Fibroblast of lung (primary cell): ENCODE measurements at regions not wholly inside any gene's neighbourhood (a gene's known extent, or its start where the extent isn't known, plus 50 kb on each side); places are given as distances from the start of the nearest gene placed in this dataset.

Experiments
- DNase-seq, 2 donors: peaks; one replicate each; pipeline versions ENCODE4 v3.0.0 to v3.0.0-alpha.2; 2010; ENCODE audit warnings: low read depth in 2 of 2
- H2AFZ ChIP-seq: 2 replicates; pipeline ENCODE4 v1.5.1; 2012; ENCODE audit warnings: low read length, control low read depth, inconsistent platforms
- H3K27ac ChIP-seq: 2 replicates; pipeline ENCODE4 v1.5.1; 2011; ENCODE audit warnings: low read length, control low read depth; ENCODE audit not compliant: insufficient read depth
- H3K27me3 ChIP-seq: 2 replicates; pipeline ENCODE4 v1.5.1; 2011; ENCODE audit warnings: mild to moderate bottlenecking, low read length; ENCODE audit not compliant: control insufficient read depth, insufficient read depth
- H3K36me3 ChIP-seq: 2 replicates; pipeline ENCODE4 v1.5.1; 2011; ENCODE audit warnings: low read length; ENCODE audit not compliant: control insufficient read depth, insufficient read depth
- H3K4me1 ChIP-seq: 2 replicates; pipeline ENCODE4 v1.5.1; 2011; ENCODE audit warnings: low read length; ENCODE audit not compliant: control insufficient read depth, insufficient read depth; ENCODE audit errors: extremely low read depth
- H3K4me2 ChIP-seq: 2 replicates; pipeline ENCODE4 v1.5.1; 2011; ENCODE audit warnings: low read length, control low read depth; ENCODE audit not compliant: insufficient read depth; ENCODE audit errors: extremely low read depth
- H3K4me3 ChIP-seq, 4 experiments: fragments of 200-600 bp in 1 of 4; sonication (generic) in 1 of 4; replicated peaks in 1 of 4; 2 replicates each; pipeline ENCODE4 v1.5.1; 2011 to 2016; ENCODE audit warnings: low read length in 4 of 4, low read depth in 3 of 4, mild to moderate bottlenecking in 3 of 4, control low read depth in 2 of 4, inconsistent platforms in 1 of 4, mixed read lengths in 1 of 4; ENCODE audit not compliant: insufficient read depth in 1 of 4; ENCODE audit errors: control extremely low read depth in 1 of 4
- H3K79me2 ChIP-seq: 2 replicates; pipeline ENCODE4 v1.5.1; 2012; ENCODE audit warnings: mild to moderate bottlenecking, low read length, inconsistent platforms; ENCODE audit not compliant: control insufficient read depth, insufficient read depth
- H3K9ac ChIP-seq: 2 replicates; pipeline ENCODE4 v1.5.1; 2011; ENCODE audit warnings: mild to moderate bottlenecking, low read length, control low read depth; ENCODE audit not compliant: insufficient read depth
- H3K9me3 ChIP-seq: 2 replicates; pipeline ENCODE4 v1.5.1; 2012; ENCODE audit warnings: low read depth, low read length; ENCODE audit not compliant: control insufficient read depth, insufficient read depth
- H4K20me1 ChIP-seq: 2 replicates; pipeline ENCODE4 v1.5.1; 2011; ENCODE audit warnings: low read length; ENCODE audit not compliant: control insufficient read depth, insufficient read depth; ENCODE audit errors: extremely low read depth
- EZH2 ChIP-seq: IDR thresholded peaks from 2 replicates; pipeline ENCODE4 v1.5.1; 2012; ENCODE audit warnings: low read length, control low read depth, mild to moderate bottlenecking; ENCODE audit errors: missing control alignments
- TF ChIP-seq, protein P1 (sequence below), 2 donors: IDR thresholded peaks in 1 of 2; conservative IDR thresholded peaks in 1 of 2; 1 replicate in 1 of 2; 2 replicates in 1 of 2; pipeline ENCODE4 v1.5.1; 2011 to 2012; ENCODE audit warnings: low read length in 2 of 2, control low read depth in 1 of 2, inconsistent platforms in 1 of 2, low read depth in 1 of 2, mild to moderate bottlenecking in 1 of 2

DNA sequence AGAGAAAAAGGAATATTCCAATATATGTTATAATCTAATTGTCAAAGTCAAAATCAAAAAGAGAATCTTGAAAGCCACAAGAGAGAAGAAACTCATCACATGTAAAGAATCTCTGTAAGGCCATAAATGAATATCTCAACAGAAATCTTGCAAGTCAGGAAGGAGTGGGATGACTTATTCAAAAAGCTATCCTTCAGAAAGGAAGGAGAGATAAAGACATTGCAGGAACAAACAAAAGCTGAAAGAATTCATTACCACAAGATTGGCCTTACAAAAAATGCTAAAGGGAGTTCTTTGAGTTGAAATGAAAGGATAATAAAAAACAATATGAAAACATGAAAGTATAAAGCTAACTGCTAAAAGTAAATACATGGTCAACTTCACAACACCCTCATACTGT lies 286.8 kb downstream of the LRIG3 start:
- H2AFZ ChIP-seq, result no peak overlapping the region
- no peaks in the 10 kb centered on the region for H3K79me2 ChIP-seq
- no peaks in the 10 kb centered on the region for H4K20me1 ChIP-seq
- H3K9me3 ChIP-seq, result no peaks in the 10 kb centered on the region
- TF ChIP-seq, protein P1, sequence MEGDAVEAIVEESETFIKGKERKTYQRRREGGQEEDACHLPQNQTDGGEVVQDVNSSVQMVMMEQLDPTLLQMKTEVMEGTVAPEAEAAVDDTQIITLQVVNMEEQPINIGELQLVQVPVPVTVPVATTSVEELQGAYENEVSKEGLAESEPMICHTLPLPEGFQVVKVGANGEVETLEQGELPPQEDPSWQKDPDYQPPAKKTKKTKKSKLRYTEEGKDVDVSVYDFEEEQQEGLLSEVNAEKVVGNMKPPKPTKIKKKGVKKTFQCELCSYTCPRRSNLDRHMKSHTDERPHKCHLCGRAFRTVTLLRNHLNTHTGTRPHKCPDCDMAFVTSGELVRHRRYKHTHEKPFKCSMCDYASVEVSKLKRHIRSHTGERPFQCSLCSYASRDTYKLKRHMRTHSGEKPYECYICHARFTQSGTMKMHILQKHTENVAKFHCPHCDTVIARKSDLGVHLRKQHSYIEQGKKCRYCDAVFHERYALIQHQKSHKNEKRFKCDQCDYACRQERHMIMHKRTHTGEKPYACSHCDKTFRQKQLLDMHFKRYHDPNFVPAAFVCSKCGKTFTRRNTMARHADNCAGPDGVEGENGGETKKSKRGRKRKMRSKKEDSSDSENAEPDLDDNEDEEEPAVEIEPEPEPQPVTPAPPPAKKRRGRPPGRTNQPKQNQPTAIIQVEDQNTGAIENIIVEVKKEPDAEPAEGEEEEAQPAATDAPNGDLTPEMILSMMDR (conservative IDR thresholded peaks at IDR 0.05 in 1 of 2, IDR thresholded peaks at IDR 0.05 in 1 of 2; ENCODE audit: low read depth in 1 of 2, low read length in 2 of 2), result no peak
- no peak for TF ChIP-seq EZH2
- peak in 1 of 2 donors; percentile 84 for DNase-seq
- no peak overlapping the region for H3K27ac ChIP-seq
- H3K27me3 ChIP-seq, result no peaks in the 10 kb centered on the region
- H3K4me1 ChIP-seq, result no peaks in the 10 kb centered on the region
- no peak overlapping the region for H3K9ac ChIP-seq
- H3K4me2 ChIP-seq, result no peak overlapping the region
- H3K36me3 ChIP-seq, result no peaks in the 10 kb centered on the region
- no peak overlapping the region for H3K4me3 ChIP-seq

DNA sequence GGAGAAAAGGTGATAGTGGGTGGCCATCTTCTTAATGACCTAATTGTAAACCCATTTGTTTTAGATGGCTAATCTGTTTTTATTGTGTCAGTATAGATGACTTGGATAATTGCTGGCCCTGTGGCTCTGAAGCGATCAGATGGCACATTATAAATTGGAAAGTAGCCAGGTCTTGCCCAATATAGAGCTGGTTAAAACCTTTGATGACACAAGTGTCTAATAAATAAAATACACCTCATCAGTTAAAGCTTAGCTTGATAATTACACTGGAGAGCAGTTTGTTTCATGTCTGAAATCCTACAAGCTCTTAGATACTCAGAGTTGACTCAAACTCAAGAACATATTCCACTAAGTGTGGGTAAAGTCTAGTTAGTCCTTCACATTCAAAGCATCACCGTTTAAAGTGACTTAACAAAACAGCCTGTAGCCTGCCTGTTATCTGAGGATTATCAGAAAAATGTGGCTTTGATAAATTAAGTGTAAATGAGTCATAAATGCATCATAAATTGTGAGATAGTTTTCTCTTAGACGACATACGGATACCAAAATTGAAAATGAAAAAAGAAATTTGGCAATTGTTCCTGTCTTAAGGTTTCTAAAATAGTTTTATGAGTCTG lies 280.9 kb downstream of the LRIG3 start:
- Histone ChIP-seq H3K9ac (no peak overlapping the region), H3K4me1 (no peaks in the 10 kb centered on the region), H3K4me2 (peak overlapping the region; percentile 8), H3K4me3 (no peak overlapping the region), H4K20me1 (no peaks in the 10 kb centered on the region), H3K79me2 (no peaks in the 10 kb centered on the region), H3K27me3 (no peaks in the 10 kb centered on the region), H2AFZ (no peak overlapping the region), H3K36me3 (no peaks in the 10 kb centered on the region), H3K9me3 (no peaks in the 10 kb centered on the region), H3K27ac (no peak overlapping the region)
- TF ChIP-seq EZH2, result no peak
- TF ChIP-seq, protein P1 (conservative IDR thresholded peaks at IDR 0.05 in 1 of 2, IDR thresholded peaks at IDR 0.05 in 1 of 2; ENCODE audit: low read depth in 1 of 2, low read length in 2 of 2), result no peak
- DNase-seq, result peak; percentile 72 to 90

DNA sequence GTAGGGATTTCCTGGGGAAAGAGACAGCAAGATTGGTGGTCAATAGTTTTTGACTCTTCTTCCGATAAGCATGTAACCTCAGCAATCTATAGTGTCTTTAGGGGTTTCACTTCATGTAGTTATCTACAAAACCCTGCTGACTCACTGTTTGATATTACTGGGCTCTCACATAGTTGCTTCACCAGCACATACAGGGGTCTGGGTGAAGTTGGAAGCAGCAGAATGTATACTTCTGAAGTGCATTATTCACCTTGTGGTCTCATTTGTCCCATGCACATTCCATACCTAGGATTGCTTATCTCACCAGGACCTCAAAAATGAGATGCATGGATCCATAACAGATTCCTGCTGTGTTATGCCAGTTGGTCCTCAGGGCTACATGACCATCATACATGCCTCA lies 280.0 kb downstream of the LRIG3 start:
- no peaks in the 10 kb centered on the region for H3K27me3 ChIP-seq
- H3K27ac ChIP-seq, result no peak overlapping the region
- TF ChIP-seq, protein P1 (conservative IDR thresholded peaks at IDR 0.05 in 1 of 2, IDR thresholded peaks at IDR 0.05 in 1 of 2; ENCODE audit: low read depth in 1 of 2, low read length in 2 of 2), result no peak
- no peak for TF ChIP-seq EZH2
- H4K20me1 ChIP-seq, result no peaks in the 10 kb centered on the region
- no peaks in the 10 kb centered on the region for H3K36me3 ChIP-seq
- peak; percentile 12 to 81 for DNase-seq
- no peak overlapping the region for H3K4me3 ChIP-seq
- H3K4me2 ChIP-seq, result no peak overlapping the region
- H3K79me2 ChIP-seq, result no peaks in the 10 kb centered on the region
- no peaks in the 10 kb centered on the region for H3K9me3 ChIP-seq
- no peak overlapping the region for H2AFZ ChIP-seq
- H3K4me1 ChIP-seq, result no peaks in the 10 kb centered on the region
- H3K9ac ChIP-seq, result no peak overlapping the region
